Gastroesophageal sphincter (tissue), 4 donors: ENCODE measurements at regions not wholly inside any gene's neighbourhood (a gene's known extent, or its start where the extent isn't known, plus 50 kb on each side); places are given as distances from the start of the nearest gene placed in this dataset.
A peak's percentile ranks its signal among the peaks of the same experiment; 100 is the strongest.

ENCODE experiments used
- ATAC-seq: fragments of 150-250 bp; one replicate; pipeline ENCODE4 v1.9.1; 2016; ENCODE audit warnings: mild to moderate bottlenecking, moderate library complexity
- H3K27ac ChIP-seq, 4 donors: fragments of 200-600 bp; sonication (generic) in 3 of 4; 1 replicate in 3 of 4; 2 replicates in 1 of 4; pipeline ENCODE4 v1.5.1; 2016 to 2019
- H3K27me3 ChIP-seq: fragments of 200-600 bp; sonication (generic); one replicate; pipeline ENCODE4 v1.5.1; 2019
- H3K36me3 ChIP-seq, 2 donors: fragments of 200-600 bp; sonication (generic); one replicate each; pipeline ENCODE4 v1.5.1; 2019; ENCODE audit warnings: control low read depth in 1 of 2
- H3K4me1 ChIP-seq, 3 donors: fragments of 200-600 bp; sonication (generic); 1 replicate in 2 of 3; 2 replicates in 1 of 3; pipeline ENCODE4 v1.5.1; 2016 to 2019; ENCODE audit warnings: control low read depth in 2 of 3
- H3K4me3 ChIP-seq, 2 donors: fragments of 200-600 bp; sonication (generic); one replicate each; pipeline ENCODE4 v1.5.1; 2019; ENCODE audit warnings: mild to moderate bottlenecking in 1 of 2, moderate library complexity in 1 of 2
- H3K9me3 ChIP-seq, 3 donors: fragments of 200-600 bp; sonication (generic); one replicate each; pipeline ENCODE4 v1.5.1; 2017 to 2019; ENCODE audit warnings: control low read depth in 2 of 3
- CTCF ChIP-seq, 4 experiments: fragments of 200-600 bp in 2 of 4; fragments of 450-650 bp in 2 of 4; sonication (generic) in 1 of 4; IDR thresholded peaks; one replicate each; pipeline ENCODE4 v1.5.1; 2017 to 2019; ENCODE audit warnings: antibody characterized with exemption in 4 of 4, mild to moderate bottlenecking in 2 of 4, moderate library complexity in 2 of 4
- EP300 ChIP-seq: sonication (generic); formaldehyde crosslinking; IDR thresholded peaks from one replicate; pipeline ENCODE4 v1.6.1; 2017; ENCODE audit warnings: antibody characterized with exemption, mild to moderate bottlenecking
- POLR2A ChIP-seq, 2 donors: fragments of 450-650 bp; IDR thresholded peaks; one replicate each; pipeline ENCODE4 v1.6.1; 2017; ENCODE audit warnings: antibody characterized with exemption in 2 of 2, mild to moderate bottlenecking in 2 of 2, moderate library complexity in 1 of 2
- POLR2AphosphoS5 ChIP-seq: sonication (generic); formaldehyde crosslinking; IDR thresholded peaks from one replicate; pipeline ENCODE4 v1.6.1; 2017; ENCODE audit warnings: antibody characterized with exemption
- WGBS, 2 donors: methylation state at CpG; one replicate each; pipeline ENCODE4 v1.1.5; 2018; ENCODE audit warnings: low coverage in 1 of 2; 5-methylcytosine and 5-hydroxymethylcytosine counted together

- no peak for ATAC-seq
- H3K27me3 ChIP-seq = no peaks in the 10 kb centered on the region
- peaks cover 0 to 22% (median 3%) of the 10 kb centered on the region in 3 donors for H3K4me1 ChIP-seq
- 77 to 83% methylated on average over 9 to 12 of the region's 13 CpGs for WGBS, 2 donors
- H3K36me3 ChIP-seq = no peaks in the 10 kb centered on the region
- no peak overlapping the region for H3K27ac ChIP-seq
- H3K9me3 ChIP-seq = peaks cover 0 to 7% (median 0%) of the 10 kb centered on the region in 3 donors
- no peak overlapping the region for H3K4me3 ChIP-seq
- TF ChIP-seq POLR2AphosphoS5 (no peak), POLR2A (IDR thresholded peaks at IDR 0.05) (no peak), EP300 (no peak), CTCF (IDR thresholded peaks at IDR 0.05) (no peak)
Measured at GRCh38 chr2:216776066-216776850, 80.9 kb upstream of the IGFBP5 start.

GRCh38 chr2:216775043-216775453 is 79.7 kb upstream of the IGFBP5 start:
- H3K27ac ChIP-seq = peak overlapping the region in 2 of 4 donors; percentile 41 to 48
- H3K36me3 ChIP-seq = no peaks in the 10 kb centered on the region
- 66 to 100% methylated on average over 1 to 4 of the region's 5 CpGs for WGBS, 2 donors
- H3K27me3 ChIP-seq = no peaks in the 10 kb centered on the region
- H3K9me3 ChIP-seq = peaks cover 0 to 7% (median 0%) of the 10 kb centered on the region in 3 donors
- peak; percentile 80 for ATAC-seq
- peaks cover 0 to 21% (median 3%) of the 10 kb centered on the region in 3 donors for H3K4me1 ChIP-seq
- H3K4me3 ChIP-seq = no peak overlapping the region
- peak; percentile 63 for TF ChIP-seq POLR2AphosphoS5
- no peak for TF ChIP-seq EP300

GRCh38 chr2:216774620-216775019 is 79.3 kb upstream of the IGFBP5 start:
- peak overlapping the region in 2 of 4 donors; percentile 41 to 48 for H3K27ac ChIP-seq
- peaks cover 0 to 7% (median 0%) of the 10 kb centered on the region in 3 donors for H3K9me3 ChIP-seq
- H3K27me3 ChIP-seq = no peaks in the 10 kb centered on the region
- peaks cover 0 to 21% (median 3%) of the 10 kb centered on the region in 3 donors for H3K4me1 ChIP-seq
- 51 to 64% methylated on average over 3 to 4 of the region's 5 CpGs for WGBS, 2 donors
- H3K36me3 ChIP-seq = no peaks in the 10 kb centered on the region
- peak; percentile 80 for ATAC-seq
- TF ChIP-seq CTCF (IDR thresholded peaks at IDR 0.05) (no peak), POLR2A (IDR thresholded peaks at IDR 0.05) (no peak), POLR2AphosphoS5 (no peak), EP300 (no peak)
- no peak overlapping the region for H3K4me3 ChIP-seq

GRCh38 chr2:216774180-216774579 is 78.8 kb upstream of the IGFBP5 start:
- peaks cover 0 to 7% (median 0%) of the 10 kb centered on the region in 3 donors for H3K9me3 ChIP-seq
- peak overlapping the region in 2 of 4 donors; percentile 9 to 41 for H3K27ac ChIP-seq
- no peaks in the 10 kb centered on the region for H3K27me3 ChIP-seq
- WGBS, 2 donors = 80 to 84% methylated on average over 3 to 6 of the region's 6 CpGs
- H3K4me3 ChIP-seq = no peak overlapping the region
- no peak for ATAC-seq
- H3K4me1 ChIP-seq = peaks cover 0 to 21% (median 3%) of the 10 kb centered on the region in 3 donors
- TF ChIP-seq POLR2A (IDR thresholded peaks at IDR 0.05) (no peak), EP300 (no peak), CTCF (IDR thresholded peaks at IDR 0.05) (no peak), POLR2AphosphoS5 (no peak)
- H3K36me3 ChIP-seq = no peaks in the 10 kb centered on the region

- no peak overlapping the region for H3K27ac ChIP-seq
- no peak for ATAC-seq
- WGBS, 2 donors = 50 to 80% methylated on average over 1 to 2 of the region's 8 CpGs
Measured at GRCh38 chr2:216773072-216773471, 77.7 kb upstream of the IGFBP5 start.

More at GRCh38 chr2:216773072-216773471, 77.7 kb upstream of the IGFBP5 start:
- TF ChIP-seq CTCF (IDR thresholded peaks at IDR 0.05) (no peak), POLR2A (IDR thresholded peaks at IDR 0.05) (no peak)
- peaks cover 0 to 21% (median 3%) of the 10 kb centered on the region in 3 donors for H3K4me1 ChIP-seq
- peaks cover 0 to 7% (median 0%) of the 10 kb centered on the region in 3 donors for H3K9me3 ChIP-seq
- H3K4me3 ChIP-seq = no peak overlapping the region
- no peaks in the 10 kb centered on the region for H3K36me3 ChIP-seq
- no peaks in the 10 kb centered on the region for H3K27me3 ChIP-seq
